Vagina (tissue), 2 donors: ENCODE measurements at regions not wholly inside any gene's neighbourhood (a gene's known extent, or its start where the extent isn't known, plus 50 kb on each side); places are given as distances from the start of the nearest gene placed in this dataset.

ENCODE experiments used
- DNase-seq, 2 donors: peaks; one replicate each; pipeline ENCODE4 v3.0.0-alpha.2; 2017; ENCODE audit errors: extremely low spot score in 2 of 2
- H3K27ac ChIP-seq: fragments of 200-600 bp; sonication (generic); one replicate; pipeline ENCODE4 v1.5.1; 2019
- H3K27me3 ChIP-seq: fragments of 200-600 bp; sonication (generic); one replicate; pipeline ENCODE4 v1.5.1; 2019
- H3K36me3 ChIP-seq, 2 donors: fragments of 200-600 bp; sonication (generic); one replicate each; pipeline ENCODE4 v1.5.1; 2017 to 2019
- H3K4me1 ChIP-seq: fragments of 200-600 bp; sonication (generic); one replicate; pipeline ENCODE4 v1.5.1; 2019
- H3K4me3 ChIP-seq, 2 donors: fragments of 200-600 bp; sonication (generic); 1 replicate in 1 of 2; 2 replicates in 1 of 2; pipeline ENCODE4 v1.5.1; 2016 to 2019
- H3K9me3 ChIP-seq: fragments of 200-600 bp; sonication (generic); one replicate; pipeline ENCODE4 v1.5.1; 2019
- POLR2A ChIP-seq, 2 donors: fragments of 450-650 bp; IDR thresholded peaks; one replicate each; pipeline ENCODE4 v1.6.1; 2017; ENCODE audit warnings: antibody characterized with exemption in 2 of 2, mild to moderate bottlenecking in 2 of 2, moderate library complexity in 2 of 2
- POLR2AphosphoS5 ChIP-seq, 2 donors: sonication (generic); formaldehyde crosslinking; IDR thresholded peaks; one replicate each; pipeline ENCODE4 v1.9.0; 2017; ENCODE audit warnings: antibody characterized with exemption in 2 of 2, mild to moderate bottlenecking in 2 of 2, low read depth in 1 of 2; ENCODE audit not compliant: insufficient read depth in 1 of 2
- intact Hi-C: fragments of 100-400 bp; cut with DNase I; formaldehyde crosslinking; loops from one replicate; pipeline ENCODE4 v1.15.1; 2023
- TF ChIP-seq, protein P1 (sequence below), 3 experiments: fragments of 450-650 bp in 2 of 3; fragments of 200-600 bp in 1 of 3; sonication (generic) in 1 of 3; IDR thresholded peaks; one replicate each; pipeline ENCODE4 v1.5.1; 2017 to 2019; ENCODE audit warnings: antibody characterized with exemption in 3 of 3, mild to moderate bottlenecking in 2 of 3, moderate library complexity in 2 of 3

DNA sequence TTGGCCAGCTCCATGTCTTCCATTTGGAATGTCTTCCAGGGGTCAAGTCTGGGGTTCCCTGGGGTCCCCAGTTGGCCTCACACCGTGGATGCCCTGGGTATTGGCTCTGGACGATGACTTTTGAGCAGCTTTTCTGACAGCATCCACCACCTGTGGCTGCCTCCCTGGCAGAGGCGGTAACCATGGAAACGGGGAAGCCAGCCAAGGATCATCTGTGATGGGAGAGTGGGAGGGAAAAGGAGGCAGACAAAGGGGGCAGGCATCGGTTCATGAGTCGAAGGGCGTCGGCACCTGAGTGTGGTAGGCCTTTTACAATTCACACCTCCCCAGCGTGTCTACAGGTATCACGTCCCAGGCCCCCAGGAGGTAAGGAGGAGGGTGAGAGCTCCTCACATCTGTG, 152.2 kb downstream of the ASMT start:
- no peaks in the 10 kb centered on the region for H3K36me3 ChIP-seq
- no peaks in the 10 kb centered on the region for H3K9me3 ChIP-seq
- intact Hi-C loops: no loop called here
- TF ChIP-seq POLR2A (IDR thresholded peaks at IDR 0.05) (no peak), POLR2AphosphoS5 (IDR thresholded peaks at IDR 0.05; ENCODE audit: insufficient read depth in 1 of 2, low read depth in 1 of 2) (no peak)
- TF ChIP-seq, protein P1, sequence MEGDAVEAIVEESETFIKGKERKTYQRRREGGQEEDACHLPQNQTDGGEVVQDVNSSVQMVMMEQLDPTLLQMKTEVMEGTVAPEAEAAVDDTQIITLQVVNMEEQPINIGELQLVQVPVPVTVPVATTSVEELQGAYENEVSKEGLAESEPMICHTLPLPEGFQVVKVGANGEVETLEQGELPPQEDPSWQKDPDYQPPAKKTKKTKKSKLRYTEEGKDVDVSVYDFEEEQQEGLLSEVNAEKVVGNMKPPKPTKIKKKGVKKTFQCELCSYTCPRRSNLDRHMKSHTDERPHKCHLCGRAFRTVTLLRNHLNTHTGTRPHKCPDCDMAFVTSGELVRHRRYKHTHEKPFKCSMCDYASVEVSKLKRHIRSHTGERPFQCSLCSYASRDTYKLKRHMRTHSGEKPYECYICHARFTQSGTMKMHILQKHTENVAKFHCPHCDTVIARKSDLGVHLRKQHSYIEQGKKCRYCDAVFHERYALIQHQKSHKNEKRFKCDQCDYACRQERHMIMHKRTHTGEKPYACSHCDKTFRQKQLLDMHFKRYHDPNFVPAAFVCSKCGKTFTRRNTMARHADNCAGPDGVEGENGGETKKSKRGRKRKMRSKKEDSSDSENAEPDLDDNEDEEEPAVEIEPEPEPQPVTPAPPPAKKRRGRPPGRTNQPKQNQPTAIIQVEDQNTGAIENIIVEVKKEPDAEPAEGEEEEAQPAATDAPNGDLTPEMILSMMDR (IDR thresholded peaks at IDR 0.05): no peak
- H3K4me1 ChIP-seq: no peaks in the 10 kb centered on the region
- no peak overlapping the region for H3K27ac ChIP-seq
- no peak for DNase-seq
- no peak overlapping the region for H3K4me3 ChIP-seq
- no peaks in the 10 kb centered on the region for H3K27me3 ChIP-seq

DNA sequence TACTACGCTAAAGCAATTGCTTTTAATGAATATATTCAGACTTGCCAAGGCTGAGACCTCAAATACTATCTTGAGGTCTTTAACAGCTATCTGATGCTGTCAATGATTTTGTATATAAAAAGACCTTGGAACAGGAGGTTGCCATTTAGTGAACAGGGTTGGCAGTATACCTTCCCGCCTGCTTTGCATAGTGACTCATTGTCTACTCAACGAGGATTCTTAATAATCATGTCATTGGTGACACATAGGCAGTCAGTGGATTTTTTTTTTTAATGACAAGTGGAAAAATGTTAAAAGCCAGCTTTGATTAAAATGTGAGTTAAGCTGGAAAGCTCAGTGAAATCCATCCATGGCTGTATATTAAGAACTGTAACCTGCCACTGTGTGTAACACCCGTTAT, 164.0 kb downstream of the ASMT start:
- no peak for DNase-seq
- no peaks in the 10 kb centered on the region for H3K4me1 ChIP-seq
- H3K4me3 ChIP-seq: no peak overlapping the region

DNA sequence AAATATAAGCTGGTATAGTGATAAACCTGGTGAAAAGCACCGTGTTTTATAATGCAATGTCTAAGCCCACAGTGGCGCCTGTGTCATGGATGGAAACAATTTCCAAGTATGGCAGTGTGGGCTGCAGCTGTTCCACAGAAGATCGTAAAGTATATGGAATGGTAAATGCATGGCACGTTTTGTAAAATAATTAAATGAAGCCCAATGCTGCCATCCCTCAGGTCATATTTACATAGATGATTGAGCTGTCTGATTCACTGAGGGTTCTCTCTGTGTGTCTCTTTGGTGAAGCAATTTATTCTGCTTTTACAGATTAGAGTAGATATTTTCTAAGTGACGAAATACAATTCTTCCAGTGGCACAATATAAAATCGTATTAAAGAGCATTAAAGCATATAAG, 164.8 kb downstream of the ASMT start:
- Histone ChIP-seq H3K4me3 (no peak overlapping the region), H3K27me3 (no peaks in the 10 kb centered on the region), H3K27ac (no peak overlapping the region), H3K36me3 (no peaks in the 10 kb centered on the region), H3K4me1 (no peaks in the 10 kb centered on the region), H3K9me3 (no peaks in the 10 kb centered on the region)
- no peak for TF ChIP-seq POLR2AphosphoS5 (IDR thresholded peaks at IDR 0.05; ENCODE audit: insufficient read depth in 1 of 2, low read depth in 1 of 2)
- no peak for TF ChIP-seq POLR2A (IDR thresholded peaks at IDR 0.05)
- TF ChIP-seq, protein P1 (IDR thresholded peaks at IDR 0.05): no peak
- no peak for DNase-seq
- intact Hi-C loops: no loop called here

More for the DNA sequence above, 164.0 kb downstream of the ASMT start:
- intact Hi-C loops: no loop called here
- no peaks in the 10 kb centered on the region for H3K27me3 ChIP-seq
- H3K9me3 ChIP-seq: no peaks in the 10 kb centered on the region
- TF ChIP-seq POLR2AphosphoS5 (IDR thresholded peaks at IDR 0.05; ENCODE audit: insufficient read depth in 1 of 2, low read depth in 1 of 2) (no peak), POLR2A (IDR thresholded peaks at IDR 0.05) (no peak)
- TF ChIP-seq, protein P1 (IDR thresholded peaks at IDR 0.05): no peak
- no peak overlapping the region for H3K27ac ChIP-seq
- no peaks in the 10 kb centered on the region for H3K36me3 ChIP-seq

DNA sequence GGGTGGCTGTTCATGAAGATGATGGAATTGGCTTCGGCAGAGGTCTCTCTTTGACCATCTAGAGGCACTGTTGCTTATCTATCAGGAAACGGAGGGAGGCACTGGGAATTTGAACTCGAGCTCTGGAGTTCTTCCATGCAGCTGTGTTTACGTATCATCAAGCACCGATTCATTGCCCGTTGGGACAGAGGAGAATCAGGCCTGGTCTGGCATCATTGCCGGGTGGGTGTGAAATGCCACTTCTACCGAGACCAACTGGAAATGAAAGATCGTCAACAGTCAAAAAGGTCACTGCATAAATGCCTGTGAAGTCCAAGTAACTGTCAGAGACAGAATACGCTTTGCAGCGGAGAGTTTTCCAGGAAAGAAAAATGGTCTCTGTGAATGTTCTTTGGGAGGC, 166.9 kb downstream of the ASMT start:
- Histone ChIP-seq H3K27me3 (no peaks in the 10 kb centered on the region), H3K9me3 (no peaks in the 10 kb centered on the region), H3K36me3 (no peaks in the 10 kb centered on the region), H3K4me3 (no peak overlapping the region), H3K4me1 (no peaks in the 10 kb centered on the region), H3K27ac (no peak overlapping the region)
- intact Hi-C loops: no loop called here
- DNase-seq: peak in 1 of 2 donors; percentile 49
- TF ChIP-seq, protein P1 (IDR thresholded peaks at IDR 0.05): no peak
- TF ChIP-seq POLR2A (IDR thresholded peaks at IDR 0.05) (no peak), POLR2AphosphoS5 (IDR thresholded peaks at IDR 0.05; ENCODE audit: insufficient read depth in 1 of 2, low read depth in 1 of 2) (no peak)

DNA sequence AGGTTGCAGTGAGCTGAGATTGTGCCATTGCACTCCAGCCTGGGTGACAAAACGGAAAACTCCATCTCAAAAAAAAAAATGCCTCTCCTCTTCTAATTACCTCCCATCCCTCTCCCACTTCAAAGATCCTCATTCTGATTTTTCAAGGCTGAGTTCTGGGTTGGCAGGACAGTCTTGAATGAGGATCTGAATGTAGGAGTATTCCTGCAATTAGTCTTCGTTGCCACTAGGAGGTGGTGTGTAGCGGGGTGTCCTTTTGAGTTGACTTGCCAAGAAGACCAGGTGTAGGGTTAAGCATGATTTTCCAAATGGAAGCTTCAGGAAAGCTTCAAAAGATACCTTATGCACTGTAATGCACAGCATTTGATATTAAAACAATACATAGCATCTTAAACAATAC, 169.9 kb downstream of the ASMT start:
- Histone ChIP-seq H3K27ac (no peak overlapping the region), H3K4me3 (no peak overlapping the region), H3K4me1 (no peaks in the 10 kb centered on the region), H3K9me3 (no peaks in the 10 kb centered on the region), H3K36me3 (no peaks in the 10 kb centered on the region), H3K27me3 (no peaks in the 10 kb centered on the region)
- TF ChIP-seq, protein P1 (IDR thresholded peaks at IDR 0.05): no peak
- TF ChIP-seq POLR2A (IDR thresholded peaks at IDR 0.05) (no peak), POLR2AphosphoS5 (IDR thresholded peaks at IDR 0.05; ENCODE audit: insufficient read depth in 1 of 2, low read depth in 1 of 2) (no peak)
- intact Hi-C loops: no loop called here
- DNase-seq: peak in 1 of 2 donors; percentile 3
